ENCODE measurements at regions not wholly inside any gene's neighbourhood (a gene's known extent, or its start where the extent isn't known, plus 50 kb on each side); places are given as distances from the start of the nearest gene placed in this dataset.

DNA sequence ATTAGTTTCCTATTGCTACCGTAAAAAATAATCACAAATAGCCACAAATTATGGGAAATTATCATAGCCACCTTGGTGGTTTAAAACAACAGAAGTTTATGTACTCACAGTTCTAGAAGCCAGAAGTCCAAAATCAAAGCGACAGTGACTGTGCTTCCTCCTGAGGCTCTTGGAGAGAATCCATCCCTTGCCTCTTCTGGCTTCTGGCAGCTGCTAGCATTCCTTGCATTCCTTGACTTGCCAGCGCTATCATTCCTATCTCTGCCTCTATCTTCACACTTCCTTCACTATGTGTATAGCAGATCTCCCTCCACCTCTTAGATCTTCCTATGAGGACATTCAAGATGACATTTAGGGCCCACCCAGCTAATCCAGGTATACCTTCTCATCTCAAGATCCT is 180.1 kb upstream of the USP25 start:
- no TSS peak for BruUV-seq (replicated peaks)
- no peak; the same call in 1 of the 2 replicates for ATAC-seq

GRCh38 chr21:15552914-15553494 is 176.8 kb upstream of the USP25 start:
- H3K4me3 ChIP-seq (ENCODE audit: low read length), result no peak overlapping the region
- H3K9me2 ChIP-seq (replicated peaks; ENCODE audit: low read length), result no peaks in the 10 kb centered on the region
- intact Hi-C loops (cut with micrococcal nuclease), result loop anchor here (1.0 to 5.0 kb wide), 4 partner anchors 71 to 691 kb away; no protein-coding TSS in a partner anchor
- H3K27ac ChIP-seq (ENCODE audit: low read length), result no peak overlapping the region
- H3K9me3 ChIP-seq (ENCODE audit: low read length), result no peaks in the 10 kb centered on the region
- ATAC-seq (peak; percentile 72), DNase-seq (peak; percentile 61)
- no peaks in the 10 kb centered on the region for H3K4me1 ChIP-seq (ENCODE audit: insufficient read depth, low read length)
- POLR2A ChIA-PET (ENCODE audit: unreplicated experiment), result interaction anchor here (0.6 kb wide), 1 partner anchor 815 kb away, joined by 4 read pairs; no protein-coding TSS in a partner anchor
- H3K27me3 ChIP-seq (ENCODE audit: low read length), result no peaks in the 10 kb centered on the region
- H3K4me2 ChIP-seq (ENCODE audit: low read length), result no peak overlapping the region
- H3K36me3 ChIP-seq (ENCODE audit: low read depth, low read length), result no peaks in the 10 kb centered on the region
- no peaks in the 10 kb centered on the region for H4K20me1 ChIP-seq (ENCODE audit: low read length)
- H3K9ac ChIP-seq (ENCODE audit: low read length), result no peak overlapping the region
- H2AFZ ChIP-seq (ENCODE audit: low read length), result no peak overlapping the region
- CTCF ChIA-PET, result interaction anchor here (0.5 to 1.5 kb wide), 16 partner anchors 17 to 1247 kb away, joined by 3 to 8 read pairs (median 3); no protein-coding TSS in a partner anchor
- no peak for TF ChIP-seq EZH2 (IDR thresholded peaks at IDR 0.05; ENCODE audit: low read length, unreplicated experiment)
- no peak for TF ChIP-seq EZH2phosphoT487 (IDR thresholded peaks at IDR 0.05; ENCODE audit: borderline replicate concordance, low read length)
- TF ChIP-seq, protein P1, sequence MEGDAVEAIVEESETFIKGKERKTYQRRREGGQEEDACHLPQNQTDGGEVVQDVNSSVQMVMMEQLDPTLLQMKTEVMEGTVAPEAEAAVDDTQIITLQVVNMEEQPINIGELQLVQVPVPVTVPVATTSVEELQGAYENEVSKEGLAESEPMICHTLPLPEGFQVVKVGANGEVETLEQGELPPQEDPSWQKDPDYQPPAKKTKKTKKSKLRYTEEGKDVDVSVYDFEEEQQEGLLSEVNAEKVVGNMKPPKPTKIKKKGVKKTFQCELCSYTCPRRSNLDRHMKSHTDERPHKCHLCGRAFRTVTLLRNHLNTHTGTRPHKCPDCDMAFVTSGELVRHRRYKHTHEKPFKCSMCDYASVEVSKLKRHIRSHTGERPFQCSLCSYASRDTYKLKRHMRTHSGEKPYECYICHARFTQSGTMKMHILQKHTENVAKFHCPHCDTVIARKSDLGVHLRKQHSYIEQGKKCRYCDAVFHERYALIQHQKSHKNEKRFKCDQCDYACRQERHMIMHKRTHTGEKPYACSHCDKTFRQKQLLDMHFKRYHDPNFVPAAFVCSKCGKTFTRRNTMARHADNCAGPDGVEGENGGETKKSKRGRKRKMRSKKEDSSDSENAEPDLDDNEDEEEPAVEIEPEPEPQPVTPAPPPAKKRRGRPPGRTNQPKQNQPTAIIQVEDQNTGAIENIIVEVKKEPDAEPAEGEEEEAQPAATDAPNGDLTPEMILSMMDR (conservative IDR thresholded peaks at IDR 0.05; ENCODE audit: low read depth, low read length), result peak; percentile 91
- H3K79me2 ChIP-seq (ENCODE audit: low read length), result no peaks in the 10 kb centered on the region
- no peaks in the 10 kb centered on the region for H3F3A ChIP-seq (ENCODE audit: low read length, unreplicated experiment)
- BruUV-seq (replicated peaks), result no TSS peak

More for the DNA sequence above, 180.1 kb upstream of the USP25 start:
- H3F3A ChIP-seq (ENCODE audit: low read length, unreplicated experiment), result no peaks in the 10 kb centered on the region
- no peaks in the 10 kb centered on the region for H3K9me3 ChIP-seq (ENCODE audit: low read length)
- no peak overlapping the region for H3K27ac ChIP-seq (ENCODE audit: low read length)
- peak; percentile 32 for DNase-seq
- H3K79me2 ChIP-seq (ENCODE audit: low read length), result no peaks in the 10 kb centered on the region
- no peak overlapping the region for H3K4me2 ChIP-seq (ENCODE audit: low read length)
- H3K4me1 ChIP-seq (ENCODE audit: insufficient read depth, low read length), result no peaks in the 10 kb centered on the region
- intact Hi-C loops (cut with micrococcal nuclease), result loop anchor here (5.0 kb wide), 2 partner anchors 67 to 687 kb away; no protein-coding TSS in a partner anchor
- H4K20me1 ChIP-seq (ENCODE audit: low read length), result no peaks in the 10 kb centered on the region
- no peaks in the 10 kb centered on the region for H3K27me3 ChIP-seq (ENCODE audit: low read length)
- ChIA-PET POLR2A (ENCODE audit: unreplicated experiment) (no interaction called here), CTCF (no interaction called here)
- no peak overlapping the region for H2AFZ ChIP-seq (ENCODE audit: low read length)
- H3K36me3 ChIP-seq (ENCODE audit: low read depth, low read length), result no peaks in the 10 kb centered on the region
- no peak overlapping the region for H3K4me3 ChIP-seq (ENCODE audit: low read length)
- no peaks in the 10 kb centered on the region for H3K9me2 ChIP-seq (replicated peaks; ENCODE audit: low read length)
- TF ChIP-seq, protein P1 (conservative IDR thresholded peaks at IDR 0.05; ENCODE audit: low read depth, low read length), result no peak
- no peak for TF ChIP-seq EZH2 (IDR thresholded peaks at IDR 0.05; ENCODE audit: low read length, unreplicated experiment)
- H3K9ac ChIP-seq (ENCODE audit: low read length), result no peak overlapping the region

GRCh38 chr21:15557925-15558324 is 171.9 kb upstream of the USP25 start:
- BruUV-seq (replicated peaks), result no TSS peak
- Histone ChIP-seq H3K27me3 (ENCODE audit: low read length) (no peaks in the 10 kb centered on the region), H3K36me3 (ENCODE audit: low read depth, low read length) (no peaks in the 10 kb centered on the region), H3K79me2 (ENCODE audit: low read length) (no peaks in the 10 kb centered on the region), H3K9me3 (ENCODE audit: low read length) (no peaks in the 10 kb centered on the region), H3K4me1 (ENCODE audit: insufficient read depth, low read length) (no peaks in the 10 kb centered on the region), H3K4me3 (ENCODE audit: low read length) (no peak overlapping the region), H3K27ac (ENCODE audit: low read length) (no peak overlapping the region), H3K9me2 (replicated peaks; ENCODE audit: low read length) (no peaks in the 10 kb centered on the region), H4K20me1 (ENCODE audit: low read length) (no peaks in the 10 kb centered on the region), H3K4me2 (ENCODE audit: low read length) (no peak overlapping the region), H3F3A (ENCODE audit: low read length, unreplicated experiment) (no peaks in the 10 kb centered on the region), H3K9ac (ENCODE audit: low read length) (no peak overlapping the region), H2AFZ (ENCODE audit: low read length) (no peak overlapping the region)
- TF ChIP-seq, protein P1 (conservative IDR thresholded peaks at IDR 0.05; ENCODE audit: low read depth, low read length), result no peak
- TF ChIP-seq EZH2phosphoT487 (IDR thresholded peaks at IDR 0.05; ENCODE audit: borderline replicate concordance, low read length) (no peak), EZH2 (IDR thresholded peaks at IDR 0.05; ENCODE audit: low read length, unreplicated experiment) (no peak)
- ChIA-PET POLR2A (ENCODE audit: unreplicated experiment) (no interaction called here), CTCF (no interaction called here)
- DNase-seq (no peak), ATAC-seq (no peak)
- intact Hi-C loops (cut with micrococcal nuclease), result no loop called here

Data from PC-3 (cell line).